Hematopoietic multipotent progenitor cell treated with erythropoietin and hydrocortisone succinate and interleukin-3 and kit ligand, for 4 days (in vitro differentiated cells): ENCODE measurements at regions not wholly inside any gene's neighbourhood (a gene's known extent, or its start where the extent isn't known, plus 50 kb on each side); places are given as distances from the start of the nearest gene placed in this dataset.
"Not testable (repeated sequence)": the region's sequence is repeated elsewhere in the genome, so short reads cannot be mapped to it uniquely, and the experiment has no call there.

Experiments
- DNase-seq: peaks from one replicate; pipeline ENCODE4 v3.0.0-alpha.2; 2015

DNA sequence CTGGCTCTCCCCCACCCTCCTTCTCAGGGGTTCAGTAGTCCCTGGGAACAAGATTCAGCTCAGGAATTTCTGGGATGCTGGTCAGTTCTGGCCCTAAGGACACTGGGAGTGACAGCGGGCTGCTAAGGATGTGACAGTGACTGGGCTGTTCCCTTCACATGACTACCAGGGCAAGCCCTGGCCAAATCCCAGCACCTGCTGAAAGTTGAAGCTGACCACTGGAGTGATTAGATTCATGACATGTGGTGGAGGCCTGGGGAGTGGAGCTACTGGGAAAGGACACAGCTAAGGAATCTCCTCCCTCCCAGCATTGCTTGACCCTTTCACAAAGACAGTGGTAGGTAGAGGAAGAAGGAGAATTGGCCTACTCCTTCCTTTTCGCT lies 204.9 kb downstream of the DAD1 start:
- no peak for DNase-seq

- no peak for DNase-seq
Measured at GRCh38 chr14:22383515-22384166, 205.4 kb downstream of the DAD1 start.

GRCh38 chr14:22382955-22383354 lies 206.1 kb downstream of the DAD1 start:
- no peak for DNase-seq

DNA sequence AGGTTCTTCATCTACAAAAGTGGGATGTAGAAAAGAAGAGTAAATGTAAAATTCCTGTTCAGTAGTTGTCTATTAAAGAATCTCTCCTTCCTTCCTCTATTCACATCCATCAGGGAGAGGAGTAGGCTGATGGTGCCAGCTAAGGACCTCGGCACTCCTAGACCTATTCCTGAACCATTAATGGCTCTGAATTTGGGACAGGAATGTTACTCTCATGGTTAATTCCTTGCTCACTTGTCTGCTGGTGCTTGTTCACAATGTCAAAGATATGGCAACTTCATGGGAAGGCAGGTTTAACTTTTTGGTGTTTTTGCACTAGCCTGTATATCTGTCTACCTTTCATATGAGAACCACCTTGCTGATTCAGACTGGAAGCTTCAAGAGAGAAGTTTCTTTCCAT lies 206.6 kb downstream of the DAD1 start:
- DNase-seq, result no peak

- no peak for DNase-seq
Measured at GRCh38 chr14:22381766-22382165, 207.3 kb downstream of the DAD1 start.

- peak; percentile 34 for DNase-seq
Measured at GRCh38 chr14:22381408-22381760, 207.6 kb downstream of the DAD1 start.

GRCh38 chr14:22380571-22381407 lies 208.2 kb downstream of the DAD1 start:
- DNase-seq, result no peak

DNA sequence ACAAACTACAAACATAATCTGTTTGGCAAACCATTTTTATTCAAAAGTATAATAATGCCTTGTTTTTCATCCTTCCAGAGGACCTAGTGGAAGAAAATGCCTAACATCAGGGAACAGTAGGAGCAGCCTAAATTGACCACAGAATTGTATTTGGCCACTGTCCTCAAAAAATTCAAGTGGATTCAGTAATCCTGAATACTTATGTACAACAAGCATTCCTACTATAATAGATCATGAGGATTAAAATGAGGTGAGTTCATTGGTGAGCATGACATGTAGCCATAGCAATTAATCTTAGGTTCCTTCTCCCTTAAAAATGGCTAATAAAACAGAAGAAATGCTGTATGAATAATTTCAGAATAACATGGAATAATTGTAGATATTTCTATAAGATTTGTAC lies 209.3 kb downstream of the DAD1 start:
- DNase-seq, result no peak

DNA sequence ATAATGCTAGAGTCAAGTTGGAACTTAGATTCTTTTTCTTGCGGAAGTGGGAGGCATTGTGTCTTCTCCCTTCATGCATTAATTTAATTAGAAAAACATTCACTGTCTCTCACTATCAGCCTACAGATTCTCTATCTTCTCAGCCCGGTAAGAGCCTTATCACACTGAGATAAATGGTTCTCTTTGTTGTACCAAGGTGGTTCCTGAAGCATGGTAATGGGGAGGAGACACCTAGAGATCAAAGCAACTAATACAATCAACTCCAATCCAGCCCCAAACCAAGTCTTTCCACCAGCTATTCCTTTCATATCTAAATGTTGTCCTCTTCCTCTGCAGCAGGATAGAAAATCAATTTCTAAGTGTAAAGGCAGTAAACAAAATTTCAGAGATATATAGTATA lies 210.8 kb downstream of the DAD1 start:
- no peak for DNase-seq

DNA sequence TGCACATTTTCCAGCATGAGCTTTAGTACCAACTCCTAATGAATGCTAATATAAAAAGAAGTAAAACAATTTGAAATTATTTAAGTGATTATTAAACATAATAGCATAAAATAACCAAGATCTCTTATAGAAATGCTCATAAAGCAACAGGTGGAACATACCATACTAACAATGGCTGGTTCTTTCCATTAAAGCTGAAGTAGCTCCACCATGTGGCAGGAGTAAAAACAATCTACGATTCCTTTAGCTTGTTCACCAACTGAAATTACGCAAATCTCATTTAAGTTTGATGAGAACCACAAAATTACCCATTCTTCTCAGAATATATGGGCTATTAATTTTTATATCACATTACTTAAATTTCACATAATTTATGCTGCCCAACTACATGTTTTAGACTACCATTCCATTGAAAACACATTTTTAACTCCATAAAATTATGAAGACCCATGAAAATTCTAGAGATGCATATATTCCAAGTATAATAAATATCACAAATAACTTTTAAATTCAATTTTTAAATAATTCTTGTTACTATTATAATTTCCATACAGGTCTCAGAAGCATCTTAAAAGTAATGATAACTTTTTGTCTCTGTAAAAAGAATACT lies 213.6 kb downstream of the DAD1 start:
- peak; percentile 85 for DNase-seq

DNA sequence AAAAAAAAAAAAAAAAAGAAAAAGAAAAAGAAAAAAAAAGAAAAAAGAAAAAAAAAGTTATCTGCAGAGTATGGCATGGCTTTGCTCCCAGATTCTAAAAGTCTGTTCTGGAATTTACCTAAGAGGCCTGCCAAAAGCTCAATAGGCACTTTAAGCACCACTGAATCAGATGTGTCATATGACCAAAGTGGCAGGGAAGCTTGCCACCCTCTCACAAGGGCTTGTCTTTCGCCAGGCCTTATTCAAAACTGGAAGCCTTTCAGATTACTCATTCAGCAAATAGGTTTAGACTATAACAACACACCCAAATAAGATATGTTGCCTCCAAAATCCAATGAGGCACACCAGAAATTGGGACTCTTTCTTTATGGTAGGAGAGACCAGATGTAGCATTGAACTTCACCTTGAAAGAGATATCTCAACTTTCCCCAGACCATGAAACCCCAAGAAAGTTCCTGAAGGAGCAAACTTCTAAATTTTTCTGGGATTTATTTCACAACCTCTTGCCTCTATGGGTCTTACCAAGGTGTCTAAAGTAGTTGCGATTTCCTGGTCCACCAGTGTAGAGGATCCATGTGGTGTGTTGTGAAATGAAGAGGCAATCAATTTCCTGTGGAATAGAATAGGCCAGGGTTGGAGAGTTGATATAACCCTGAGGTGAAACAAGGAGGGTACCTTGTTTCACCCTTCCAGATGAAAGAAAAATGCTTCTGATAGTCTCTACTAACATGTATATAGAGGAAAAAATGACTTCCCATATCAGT lies 218.8 kb downstream of the DAD1 start:
- DNase-seq, result no peak

- DNase-seq, result no peak
Measured at GRCh38 chr14:22358726-22359125, 230.3 kb downstream of the DAD1 start.

DNA sequence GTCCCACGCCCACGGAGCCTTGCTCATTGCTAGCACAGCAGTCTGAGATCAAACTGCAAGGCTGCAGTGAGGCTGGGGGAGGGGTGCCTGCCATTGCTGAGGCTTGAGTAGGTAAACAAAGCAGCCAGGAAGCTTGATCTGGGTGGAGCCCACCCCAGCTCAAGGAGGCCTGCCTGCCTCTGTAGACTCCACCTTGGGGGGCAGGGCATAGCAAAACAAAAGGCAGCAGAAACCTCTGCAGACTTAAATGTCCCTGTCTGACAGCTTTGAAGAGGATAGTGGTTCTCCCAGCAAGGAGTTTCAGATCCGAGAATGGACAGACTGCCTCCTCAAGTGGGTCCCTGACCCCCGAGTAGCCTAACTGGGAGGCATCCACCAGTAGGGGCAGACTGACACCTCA lies 239.7 kb downstream of the DAD1 start:
- not testable (repeated sequence) for DNase-seq

- no peak for DNase-seq
Measured at GRCh38 chr14:22344673-22345072, 244.4 kb downstream of the DAD1 start.

DNA sequence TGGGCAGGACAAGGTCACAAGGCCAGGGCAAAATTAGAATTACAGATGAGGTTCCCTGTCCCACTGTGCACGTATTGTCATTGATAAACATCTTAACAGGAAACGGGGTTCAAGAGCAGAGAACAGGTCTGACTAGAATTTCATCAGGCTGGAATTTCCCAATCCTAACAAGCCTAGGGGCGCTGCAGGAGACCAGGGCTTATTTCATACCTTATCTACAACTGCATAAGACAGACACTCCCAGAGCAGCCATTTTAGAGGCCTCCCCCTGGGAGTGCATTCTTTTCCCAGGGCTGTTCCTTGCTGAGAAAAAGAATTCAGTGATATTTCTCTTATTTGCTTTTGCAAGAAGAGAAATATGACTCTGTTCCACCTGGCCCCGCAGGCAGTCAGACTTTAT lies 244.8 kb downstream of the DAD1 start:
- DNase-seq, result not testable (repeated sequence)

DNA sequence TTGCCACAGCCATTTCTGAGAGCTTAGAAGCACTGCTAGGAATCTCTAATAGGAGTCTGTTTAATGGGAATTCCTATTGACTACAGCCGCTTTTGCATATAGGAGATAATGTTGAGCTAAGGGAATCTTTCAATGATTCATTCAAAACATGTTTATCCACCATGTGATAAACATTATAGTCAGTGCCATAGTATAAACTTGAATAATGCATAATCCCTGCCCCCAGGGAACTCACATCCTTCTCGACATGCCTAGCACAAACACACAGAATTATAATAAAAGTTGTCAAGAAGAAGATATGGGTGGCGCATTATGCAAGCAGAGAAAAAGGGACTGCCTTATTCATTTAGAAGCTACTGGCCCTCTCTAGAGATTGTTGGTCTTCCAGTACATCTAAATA lies 248.0 kb downstream of the DAD1 start:
- no peak for DNase-seq

DNA sequence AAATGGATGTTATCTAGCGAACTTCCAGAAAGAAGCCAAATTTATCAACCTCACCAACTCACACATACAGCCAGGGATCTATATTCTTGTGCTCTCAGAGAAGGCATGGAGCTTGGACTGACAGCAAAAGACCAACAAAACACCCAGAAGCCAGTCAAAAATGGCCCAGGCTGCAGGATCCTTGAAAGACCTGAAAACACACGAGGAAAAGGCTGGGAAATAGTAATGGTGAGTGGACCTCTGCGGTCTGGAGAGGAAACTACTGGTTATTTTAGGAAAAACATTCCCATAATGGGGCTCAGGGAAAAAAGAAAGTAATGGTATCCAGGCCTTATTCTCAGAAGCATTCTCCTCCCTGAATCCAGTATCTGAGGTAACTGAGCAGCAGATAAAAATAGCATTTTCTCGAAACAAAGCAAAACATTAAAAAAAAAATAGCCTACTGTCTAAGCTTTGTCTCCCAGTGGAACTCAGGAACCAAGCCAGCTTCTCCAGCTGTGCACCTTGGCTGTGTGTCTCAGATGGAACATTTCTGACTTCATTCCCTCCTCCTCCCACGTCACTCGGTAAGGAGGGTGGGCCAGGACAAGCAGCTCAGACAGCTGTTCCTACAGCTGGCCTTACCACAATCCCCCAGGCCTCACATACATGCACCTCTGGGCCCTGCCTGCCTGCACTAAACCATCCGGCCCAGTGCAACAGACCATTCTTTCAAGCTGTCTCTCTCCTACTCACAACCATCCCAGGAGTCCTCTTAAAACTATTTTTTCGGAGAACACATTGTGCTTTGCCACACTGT lies 249.9 kb downstream of the DAD1 start:
- no peak for DNase-seq

GRCh38 chr14:22338381-22338780 lies 250.6 kb downstream of the DAD1 start:
- no peak for DNase-seq

GRCh38 chr14:22337938-22338337 lies 251.1 kb downstream of the DAD1 start:
- DNase-seq, result no peak

DNA sequence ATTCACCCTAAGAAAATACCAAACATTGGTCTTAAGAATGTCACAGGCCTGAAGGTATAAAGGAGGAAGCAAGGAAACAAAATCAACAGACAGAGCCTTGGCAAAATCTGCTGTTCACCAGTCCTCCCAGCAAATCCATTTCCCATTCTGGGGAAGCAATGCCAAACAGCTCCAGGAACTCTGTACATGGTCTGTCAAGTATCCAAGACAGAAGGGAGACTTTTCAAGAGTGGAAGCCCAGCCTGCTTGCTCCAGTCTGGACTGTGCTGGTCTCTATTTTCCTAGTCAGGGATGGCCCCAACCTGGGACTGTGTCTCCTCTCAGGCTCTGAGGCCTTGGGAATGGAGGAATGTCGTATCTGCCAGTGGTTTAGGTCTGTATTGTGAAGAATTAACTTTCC lies 251.5 kb downstream of the DAD1 start:
- no peak for DNase-seq

DNA sequence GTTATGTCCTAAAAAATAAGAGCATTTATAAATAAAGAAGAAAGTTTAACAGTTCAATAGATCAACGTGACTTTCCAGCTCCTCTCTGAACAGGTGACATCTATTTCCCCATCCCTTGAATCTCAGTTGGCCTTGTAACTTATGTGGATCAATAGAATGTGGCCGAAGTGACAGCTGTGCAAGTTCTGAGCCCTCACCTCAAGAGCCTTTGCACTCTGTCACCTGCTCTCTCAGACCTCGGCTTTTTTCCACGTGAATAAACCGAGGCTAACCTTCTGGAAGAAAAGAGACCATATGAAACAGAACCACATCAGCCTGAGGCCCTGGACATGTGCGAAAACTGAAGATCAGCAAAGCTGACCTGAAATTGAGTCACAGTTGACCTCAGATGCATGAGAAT lies 253.0 kb downstream of the DAD1 start:
- no peak for DNase-seq

DNA sequence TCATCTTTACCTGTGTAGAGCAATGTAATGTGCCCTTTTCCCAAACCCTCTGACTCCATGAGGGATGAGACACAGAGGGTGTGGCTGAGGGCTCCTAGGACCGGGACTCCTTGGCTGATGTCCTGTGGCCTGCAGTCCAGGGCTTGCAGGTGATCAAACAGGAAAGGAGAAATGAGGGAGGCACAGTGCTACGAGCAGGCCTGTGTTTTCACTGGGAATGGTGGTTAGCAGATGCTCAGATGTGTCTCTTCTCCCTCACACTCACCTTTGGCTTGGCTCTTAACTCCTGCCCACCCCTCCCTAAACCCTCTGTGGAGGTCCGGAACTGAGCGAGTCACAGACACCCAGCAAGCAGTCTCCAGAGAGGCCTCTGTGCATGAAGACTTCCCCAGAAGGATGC lies 254.4 kb downstream of the DAD1 start:
- DNase-seq, result no peak

- no peak for DNase-seq
Measured at GRCh38 chr14:22334275-22334577, 254.8 kb downstream of the DAD1 start.
